ENCODE measurements at regions not wholly inside any gene's neighbourhood (a gene's known extent, or its start where the extent isn't known, plus 50 kb on each side); places are given as distances from the start of the nearest gene placed in this dataset.

- TF ChIP-seq CTCF (IDR thresholded peaks at IDR 0.05; ENCODE audit: low read depth, low read length) (no peak), MYC (IDR thresholded peaks at IDR 0.05; ENCODE audit: low read depth, low read length) (no peak)
Measured at GRCh38 chr12:131202592-131203378, 249.1 kb downstream of the ADGRD1 start.

Measured in NB4 (cell line).